ENCODE measurements at regions not wholly inside any gene's neighbourhood (a gene's known extent, or its start where the extent isn't known, plus 50 kb on each side); places are given as distances from the start of the nearest gene placed in this dataset.

DNA sequence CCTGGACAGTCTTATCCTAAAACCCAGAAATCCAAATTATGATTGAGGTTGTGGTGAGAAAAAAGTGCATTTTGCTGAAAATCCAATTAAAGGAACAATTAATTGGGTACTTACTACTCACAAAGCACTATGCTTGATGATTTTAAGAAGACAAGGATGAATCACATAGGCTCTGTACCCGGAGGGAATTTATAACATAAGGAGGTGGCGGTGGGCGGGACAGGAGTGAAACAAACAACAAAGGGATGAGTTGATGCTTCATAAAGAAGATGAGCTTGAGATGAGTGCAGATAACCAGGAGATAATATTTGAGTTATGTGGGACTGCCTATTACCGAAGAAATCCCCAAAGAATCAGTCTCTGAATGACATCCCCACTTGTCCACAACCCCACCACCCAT, 171.1 kb upstream of the FZD8 start:
- Histone ChIP-seq H2AFZ (ENCODE audit: low read depth, low read length, poor library complexity, severe bottlenecking) (no peak overlapping the region), H3K79me2 (ENCODE audit: insufficient read depth, low read length) (no peaks in the 10 kb centered on the region), H4K20me1 (ENCODE audit: insufficient read depth) (no peaks in the 10 kb centered on the region), H3K27ac (ENCODE audit: low read depth, low read length) (no peak overlapping the region), H3K4me1 (ENCODE audit: control insufficient read depth in 1 of 2, insufficient read depth in 2 of 2, low read length in 2 of 2) (no peaks in the 10 kb centered on the region), H3K27me3 (ENCODE audit: insufficient read depth, low read length) (no peaks in the 10 kb centered on the region), H3K9me2 (ENCODE audit: insufficient read depth) (no peaks in the 10 kb centered on the region), H3K4me3 (replicated peaks in 1 of 2; ENCODE audit: low read depth in 1 of 2, low read length in 2 of 2) (no peak overlapping the region), H3K4me2 (ENCODE audit: low read length) (no peak overlapping the region), H3K36me3 (ENCODE audit: control insufficient read depth in 1 of 2, insufficient read depth in 2 of 2, low read length in 2 of 2) (no peaks in the 10 kb centered on the region), H3K9ac (ENCODE audit: low read length) (no peak overlapping the region), H3K9me3 (ENCODE audit: control insufficient read depth in 1 of 2, insufficient read depth in 1 of 2, low read depth in 1 of 2, low read length in 2 of 2) (no peaks in the 10 kb centered on the region; a peak in 1 of 4 replicates)
- ATAC-seq = no peak
- intact Hi-C loops (cut with micrococcal nuclease) = no loop called here
- TF ChIP-seq ATF3 (IDR thresholded peaks at IDR 0.05) = no peak
- no peak for TF ChIP-seq SP1 (IDR thresholded peaks at IDR 0.05; ENCODE audit: low read depth)
- TF ChIP-seq ZFX (IDR thresholded peaks at IDR 0.05) = no peak
- no peak for TF ChIP-seq TCF7L2 (IDR thresholded peaks at IDR 0.05; ENCODE audit: borderline replicate concordance, extremely low read depth, insufficient read depth, insufficient read length)
- TF ChIP-seq CEBPB (IDR thresholded peaks at IDR 0.05; ENCODE audit: low read depth) = no peak
- no peak for TF ChIP-seq EZH2phosphoT487 (IDR thresholded peaks at IDR 0.05; ENCODE audit: borderline replicate concordance)
- no peak for TF ChIP-seq YY1 (IDR thresholded peaks at IDR 0.05; ENCODE audit: extremely low read depth, insufficient replicate concordance, low read depth, low read length)
- TF ChIP-seq POLR2AphosphoS5 (IDR thresholded peaks at IDR 0.05; ENCODE audit: low read depth, low read length) = no peak
- TF ChIP-seq ELF1 (IDR thresholded peaks at IDR 0.05; ENCODE audit: borderline replicate concordance, low read depth) = no peak
- POLR2A ChIA-PET = no interaction called here
- CTCF ChIA-PET = no interaction called here
- no TSS peak for BruUV-seq (replicated peaks)
- RAD21 ChIA-PET (ENCODE audit: low non-redundant PET in 1 of 2, low total read pairs in 2 of 2, uncharacterized antibody in 2 of 2, unreplicated experiment in 2 of 2) = no interaction called here
- DNase-seq (ENCODE audit: low read depth, low spot score) = no peak

DNA sequence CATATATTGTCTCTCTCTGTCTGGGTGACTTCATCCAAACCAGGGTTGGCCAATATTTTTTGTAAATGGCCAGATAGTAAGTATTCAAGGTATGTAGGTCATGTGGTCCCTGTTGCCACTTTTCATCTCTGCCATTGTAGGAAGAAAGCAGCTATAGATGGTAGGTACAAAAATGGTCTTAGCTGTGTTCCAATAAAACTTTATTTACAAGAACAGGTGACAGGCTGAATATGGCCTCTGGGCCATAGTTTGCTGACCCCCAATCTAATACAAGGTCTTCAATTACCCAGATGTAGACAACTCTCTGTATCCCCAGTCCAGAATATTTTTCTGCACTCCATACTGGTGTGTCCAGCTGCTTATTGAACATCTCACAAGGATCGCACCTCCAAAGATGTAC, 166.2 kb upstream of the FZD8 start:
- Histone ChIP-seq H4K20me1 (ENCODE audit: insufficient read depth) (no peaks in the 10 kb centered on the region), H3K4me3 (replicated peaks in 1 of 2; ENCODE audit: low read depth in 1 of 2, low read length in 2 of 2) (no peak overlapping the region), H3K9ac (ENCODE audit: low read length) (no peak overlapping the region), H2AFZ (ENCODE audit: low read depth, low read length, poor library complexity, severe bottlenecking) (no peak overlapping the region), H3K27ac (ENCODE audit: low read depth, low read length) (no peak overlapping the region), H3K79me2 (ENCODE audit: insufficient read depth, low read length) (no peaks in the 10 kb centered on the region), H3K4me2 (ENCODE audit: low read length) (no peak overlapping the region), H3K9me2 (ENCODE audit: insufficient read depth) (no peaks in the 10 kb centered on the region), H3K9me3 (ENCODE audit: control insufficient read depth in 1 of 2, insufficient read depth in 1 of 2, low read depth in 1 of 2, low read length in 2 of 2) (no peaks in the 10 kb centered on the region), H3K27me3 (ENCODE audit: insufficient read depth, low read length) (no peaks in the 10 kb centered on the region), H3K4me1 (ENCODE audit: control insufficient read depth in 1 of 2, insufficient read depth in 2 of 2, low read length in 2 of 2) (no peaks in the 10 kb centered on the region), H3K36me3 (ENCODE audit: control insufficient read depth in 1 of 2, insufficient read depth in 2 of 2, low read length in 2 of 2) (no peaks in the 10 kb centered on the region)
- intact Hi-C loops (cut with micrococcal nuclease) = no loop called here
- ChIA-PET CTCF (no interaction called here), RAD21 (ENCODE audit: low non-redundant PET in 1 of 2, low total read pairs in 2 of 2, uncharacterized antibody in 2 of 2, unreplicated experiment in 2 of 2) (no interaction called here), POLR2A (no interaction called here)
- DNase-seq (ENCODE audit: low read depth, low spot score) (no peak), ATAC-seq (no peak)
- TF ChIP-seq EZH2phosphoT487 (IDR thresholded peaks at IDR 0.05; ENCODE audit: borderline replicate concordance) (no peak), POLR2A (IDR thresholded peaks at IDR 0.05; ENCODE audit: borderline replicate concordance, extremely low read depth, insufficient read depth, insufficient read length) (no peak), ELF1 (IDR thresholded peaks at IDR 0.05; ENCODE audit: borderline replicate concordance, low read depth) (no peak), CBX3 (IDR thresholded peaks at IDR 0.05; ENCODE audit: low read depth) (no peak)
- TF ChIP-seq, protein P1, sequence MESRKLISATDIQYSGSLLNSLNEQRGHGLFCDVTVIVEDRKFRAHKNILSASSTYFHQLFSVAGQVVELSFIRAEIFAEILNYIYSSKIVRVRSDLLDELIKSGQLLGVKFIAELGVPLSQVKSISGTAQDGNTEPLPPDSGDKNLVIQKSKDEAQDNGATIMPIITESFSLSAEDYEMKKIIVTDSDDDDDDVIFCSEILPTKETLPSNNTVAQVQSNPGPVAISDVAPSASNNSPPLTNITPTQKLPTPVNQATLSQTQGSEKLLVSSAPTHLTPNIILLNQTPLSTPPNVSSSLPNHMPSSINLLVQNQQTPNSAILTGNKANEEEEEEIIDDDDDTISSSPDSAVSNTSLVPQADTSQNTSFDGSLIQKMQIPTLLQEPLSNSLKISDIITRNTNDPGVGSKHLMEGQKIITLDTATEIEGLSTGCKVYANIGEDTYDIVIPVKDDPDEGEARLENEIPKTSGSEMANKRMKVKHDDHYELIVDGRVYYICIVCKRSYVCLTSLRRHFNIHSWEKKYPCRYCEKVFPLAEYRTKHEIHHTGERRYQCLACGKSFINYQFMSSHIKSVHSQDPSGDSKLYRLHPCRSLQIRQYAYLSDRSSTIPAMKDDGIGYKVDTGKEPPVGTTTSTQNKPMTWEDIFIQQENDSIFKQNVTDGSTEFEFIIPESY (IDR thresholded peaks at IDR 0.05; ENCODE audit: extremely low read depth, insufficient replicate concordance, low read length) = no peak
- no TSS peak for BruUV-seq (replicated peaks)
